Ishikawa (cell line): ENCODE measurements at regions not wholly inside any gene's neighbourhood (a gene's known extent, or its start where the extent isn't known, plus 50 kb on each side); places are given as distances from the start of the nearest gene placed in this dataset.

Experiments used
- RAD21 ChIP-seq: IDR thresholded peaks from 2 replicates; pipeline ENCODE4 v1.6.1; 2012; ENCODE audit warnings: low read depth
- YY1 ChIP-seq: IDR thresholded peaks from 2 replicates; pipeline ENCODE4 v1.6.1; 2012; ENCODE audit warnings: low read depth

GRCh38 chr13:61094865-61095264 is 320.8 kb downstream of the PCDH20 start:
- TF ChIP-seq YY1, result no peak
- TF ChIP-seq RAD21, result no peak
